ENCODE measurements at regions not wholly inside any gene's neighbourhood (a gene's known extent, or its start where the extent isn't known, plus 50 kb on each side); places are given as distances from the start of the nearest gene placed in this dataset.

DNA sequence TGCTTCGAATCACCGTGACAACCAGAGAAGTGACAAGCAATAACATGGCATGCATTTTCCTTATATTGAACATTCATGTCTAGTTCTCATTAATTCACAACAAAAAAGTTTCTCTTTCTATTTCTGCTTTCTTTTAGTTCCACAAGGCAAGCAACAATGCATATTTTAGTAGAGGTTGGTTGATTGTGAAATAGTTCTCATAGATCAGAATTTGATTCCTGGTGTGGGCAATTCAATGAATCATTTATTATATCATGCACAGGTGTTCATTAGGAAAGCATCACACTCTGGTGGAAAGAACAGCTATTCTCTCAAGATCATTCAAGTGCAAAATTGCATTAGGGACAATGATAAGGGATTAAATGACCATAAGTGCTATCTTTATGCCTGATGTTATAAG lies 980.9 kb downstream of the BRINP3 start:
- Histone ChIP-seq H3K9me3 (ENCODE audit: insufficient read depth, low read length) (no peaks in the 10 kb centered on the region), H3K27me3 (ENCODE audit: low read depth, low read length) (no peaks in the 10 kb centered on the region), H3K4me1 (ENCODE audit: low read length) (no peaks in the 10 kb centered on the region), H3K27ac (ENCODE audit: low read length) (no peak overlapping the region), H4K20me1 (ENCODE audit: insufficient read depth, low read length) (no peaks in the 10 kb centered on the region), H3K4me3 (ENCODE audit: low read length) (no peak overlapping the region), H3K4me2 (ENCODE audit: low read length) (no peak overlapping the region), H3K36me3 (replicated peaks; ENCODE audit: low read depth, low read length) (no peaks in the 10 kb centered on the region), H3K79me2 (ENCODE audit: low read length) (no peaks in the 10 kb centered on the region), H2AFZ (ENCODE audit: low read depth, low read length) (no peak overlapping the region), H3K9ac (ENCODE audit: low read length) (no peak overlapping the region)
- TF ChIP-seq, protein P1, sequence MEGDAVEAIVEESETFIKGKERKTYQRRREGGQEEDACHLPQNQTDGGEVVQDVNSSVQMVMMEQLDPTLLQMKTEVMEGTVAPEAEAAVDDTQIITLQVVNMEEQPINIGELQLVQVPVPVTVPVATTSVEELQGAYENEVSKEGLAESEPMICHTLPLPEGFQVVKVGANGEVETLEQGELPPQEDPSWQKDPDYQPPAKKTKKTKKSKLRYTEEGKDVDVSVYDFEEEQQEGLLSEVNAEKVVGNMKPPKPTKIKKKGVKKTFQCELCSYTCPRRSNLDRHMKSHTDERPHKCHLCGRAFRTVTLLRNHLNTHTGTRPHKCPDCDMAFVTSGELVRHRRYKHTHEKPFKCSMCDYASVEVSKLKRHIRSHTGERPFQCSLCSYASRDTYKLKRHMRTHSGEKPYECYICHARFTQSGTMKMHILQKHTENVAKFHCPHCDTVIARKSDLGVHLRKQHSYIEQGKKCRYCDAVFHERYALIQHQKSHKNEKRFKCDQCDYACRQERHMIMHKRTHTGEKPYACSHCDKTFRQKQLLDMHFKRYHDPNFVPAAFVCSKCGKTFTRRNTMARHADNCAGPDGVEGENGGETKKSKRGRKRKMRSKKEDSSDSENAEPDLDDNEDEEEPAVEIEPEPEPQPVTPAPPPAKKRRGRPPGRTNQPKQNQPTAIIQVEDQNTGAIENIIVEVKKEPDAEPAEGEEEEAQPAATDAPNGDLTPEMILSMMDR (IDR thresholded peaks at IDR 0.05; ENCODE audit: low read depth, low read length) = no peak
- TF ChIP-seq EZH2phosphoT487 (IDR thresholded peaks at IDR 0.05; ENCODE audit: low read depth) = no peak

GRCh38 chr1:189499736-189500135 lies 977.9 kb downstream of the BRINP3 start:
- Histone ChIP-seq H3K79me2 (ENCODE audit: low read length) (no peaks in the 10 kb centered on the region), H3K4me1 (ENCODE audit: low read length) (no peaks in the 10 kb centered on the region), H3K36me3 (replicated peaks; ENCODE audit: low read depth, low read length) (no peaks in the 10 kb centered on the region), H3K9me3 (ENCODE audit: insufficient read depth, low read length) (no peaks in the 10 kb centered on the region), H4K20me1 (ENCODE audit: insufficient read depth, low read length) (no peaks in the 10 kb centered on the region), H3K27ac (ENCODE audit: low read length) (no peak overlapping the region), H2AFZ (ENCODE audit: low read depth, low read length) (no peak overlapping the region), H3K4me2 (ENCODE audit: low read length) (no peak overlapping the region), H3K9ac (ENCODE audit: low read length) (no peak overlapping the region), H3K4me3 (ENCODE audit: low read length) (no peak overlapping the region), H3K27me3 (ENCODE audit: low read depth, low read length) (no peaks in the 10 kb centered on the region)
- no peak for TF ChIP-seq EZH2phosphoT487 (IDR thresholded peaks at IDR 0.05; ENCODE audit: low read depth)
- TF ChIP-seq, protein P1 (IDR thresholded peaks at IDR 0.05; ENCODE audit: low read depth, low read length) = no peak

GRCh38 chr1:189500778-189501177 lies 976.9 kb downstream of the BRINP3 start:
- TF ChIP-seq, protein P1 (IDR thresholded peaks at IDR 0.05; ENCODE audit: low read depth, low read length) = no peak
- TF ChIP-seq EZH2phosphoT487 (IDR thresholded peaks at IDR 0.05; ENCODE audit: low read depth) = no peak
- Histone ChIP-seq H3K9me3 (ENCODE audit: insufficient read depth, low read length) (no peaks in the 10 kb centered on the region), H3K36me3 (replicated peaks; ENCODE audit: low read depth, low read length) (no peaks in the 10 kb centered on the region), H3K27ac (ENCODE audit: low read length) (no peak overlapping the region), H2AFZ (ENCODE audit: low read depth, low read length) (no peak overlapping the region), H4K20me1 (ENCODE audit: insufficient read depth, low read length) (no peaks in the 10 kb centered on the region), H3K27me3 (ENCODE audit: low read depth, low read length) (no peaks in the 10 kb centered on the region), H3K4me2 (ENCODE audit: low read length) (no peak overlapping the region), H3K4me1 (ENCODE audit: low read length) (no peaks in the 10 kb centered on the region), H3K9ac (ENCODE audit: low read length) (no peak overlapping the region), H3K79me2 (ENCODE audit: low read length) (no peaks in the 10 kb centered on the region), H3K4me3 (ENCODE audit: low read length) (no peak overlapping the region)

- TF ChIP-seq EZH2phosphoT487 (IDR thresholded peaks at IDR 0.05; ENCODE audit: low read depth) = no peak
- TF ChIP-seq, protein P1 (IDR thresholded peaks at IDR 0.05; ENCODE audit: low read depth, low read length) = no peak
- no peaks in the 10 kb centered on the region for H3K36me3 ChIP-seq (replicated peaks; ENCODE audit: low read depth, low read length)
- no peak overlapping the region for H3K27ac ChIP-seq (ENCODE audit: low read length)
- no peaks in the 10 kb centered on the region for H3K27me3 ChIP-seq (ENCODE audit: low read depth, low read length)
- H2AFZ ChIP-seq (ENCODE audit: low read depth, low read length) = no peak overlapping the region
- no peak overlapping the region for H3K4me3 ChIP-seq (ENCODE audit: low read length)
- H3K9me3 ChIP-seq (ENCODE audit: insufficient read depth, low read length) = no peaks in the 10 kb centered on the region
- H3K9ac ChIP-seq (ENCODE audit: low read length) = no peak overlapping the region
- no peaks in the 10 kb centered on the region for H3K4me1 ChIP-seq (ENCODE audit: low read length)
- H3K4me2 ChIP-seq (ENCODE audit: low read length) = no peak overlapping the region
- no peaks in the 10 kb centered on the region for H3K79me2 ChIP-seq (ENCODE audit: low read length)
- no peaks in the 10 kb centered on the region for H4K20me1 ChIP-seq (ENCODE audit: insufficient read depth, low read length)
Measured at GRCh38 chr1:189510827-189511226, 966.8 kb downstream of the BRINP3 start.

Measured in OCI-LY3 (cell line).